ENCODE measurements at regions not wholly inside any gene's neighbourhood (a gene's known extent, or its start where the extent isn't known, plus 50 kb on each side); places are given as distances from the start of the nearest gene placed in this dataset.

DNA sequence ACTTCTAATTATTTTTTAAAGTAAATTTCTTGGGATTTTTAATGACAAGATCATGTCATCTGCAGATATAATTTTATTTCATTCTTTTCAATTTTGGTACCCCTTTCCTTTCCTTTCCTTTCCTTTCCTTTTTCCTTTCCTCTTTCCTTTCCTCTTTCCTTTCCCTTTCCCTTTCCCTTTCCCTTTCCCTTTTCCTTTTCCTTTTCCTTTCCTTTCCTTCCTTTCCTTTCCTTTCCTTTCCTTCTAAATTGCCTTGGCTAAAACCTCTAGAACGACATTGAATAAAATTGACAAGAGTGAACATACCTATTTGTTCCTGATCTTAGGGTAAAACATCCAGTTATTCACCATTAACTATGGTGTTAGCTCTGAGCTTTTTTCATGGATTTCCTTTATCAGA, 334.1 kb downstream of the NDFIP2 start:
- TF ChIP-seq, protein P1, sequence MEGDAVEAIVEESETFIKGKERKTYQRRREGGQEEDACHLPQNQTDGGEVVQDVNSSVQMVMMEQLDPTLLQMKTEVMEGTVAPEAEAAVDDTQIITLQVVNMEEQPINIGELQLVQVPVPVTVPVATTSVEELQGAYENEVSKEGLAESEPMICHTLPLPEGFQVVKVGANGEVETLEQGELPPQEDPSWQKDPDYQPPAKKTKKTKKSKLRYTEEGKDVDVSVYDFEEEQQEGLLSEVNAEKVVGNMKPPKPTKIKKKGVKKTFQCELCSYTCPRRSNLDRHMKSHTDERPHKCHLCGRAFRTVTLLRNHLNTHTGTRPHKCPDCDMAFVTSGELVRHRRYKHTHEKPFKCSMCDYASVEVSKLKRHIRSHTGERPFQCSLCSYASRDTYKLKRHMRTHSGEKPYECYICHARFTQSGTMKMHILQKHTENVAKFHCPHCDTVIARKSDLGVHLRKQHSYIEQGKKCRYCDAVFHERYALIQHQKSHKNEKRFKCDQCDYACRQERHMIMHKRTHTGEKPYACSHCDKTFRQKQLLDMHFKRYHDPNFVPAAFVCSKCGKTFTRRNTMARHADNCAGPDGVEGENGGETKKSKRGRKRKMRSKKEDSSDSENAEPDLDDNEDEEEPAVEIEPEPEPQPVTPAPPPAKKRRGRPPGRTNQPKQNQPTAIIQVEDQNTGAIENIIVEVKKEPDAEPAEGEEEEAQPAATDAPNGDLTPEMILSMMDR (conservative IDR thresholded peaks at IDR 0.05; ENCODE audit: low read depth in 2 of 2), result no peak
- TF ChIP-seq EZH2 (IDR thresholded peaks at IDR 0.05; ENCODE audit: low read depth, unreplicated experiment) (no peak), CREB1 (CRISPR knock-in tag; IDR thresholded peaks at IDR 0.05; ENCODE audit: low read depth) (no peak), POLR2AphosphoS5 (IDR thresholded peaks at IDR 0.05; ENCODE audit: low read depth) (no peak), EZH2phosphoT487 (IDR thresholded peaks at IDR 0.05; ENCODE audit: unreplicated experiment) (no peak), JUNB (IDR thresholded peaks at IDR 0.05; ENCODE audit: unreplicated experiment) (no peak), STAT1 (IDR thresholded peaks at IDR 0.05; ENCODE audit: unreplicated experiment) (no peak)
- TF ChIP-seq, protein P2, sequence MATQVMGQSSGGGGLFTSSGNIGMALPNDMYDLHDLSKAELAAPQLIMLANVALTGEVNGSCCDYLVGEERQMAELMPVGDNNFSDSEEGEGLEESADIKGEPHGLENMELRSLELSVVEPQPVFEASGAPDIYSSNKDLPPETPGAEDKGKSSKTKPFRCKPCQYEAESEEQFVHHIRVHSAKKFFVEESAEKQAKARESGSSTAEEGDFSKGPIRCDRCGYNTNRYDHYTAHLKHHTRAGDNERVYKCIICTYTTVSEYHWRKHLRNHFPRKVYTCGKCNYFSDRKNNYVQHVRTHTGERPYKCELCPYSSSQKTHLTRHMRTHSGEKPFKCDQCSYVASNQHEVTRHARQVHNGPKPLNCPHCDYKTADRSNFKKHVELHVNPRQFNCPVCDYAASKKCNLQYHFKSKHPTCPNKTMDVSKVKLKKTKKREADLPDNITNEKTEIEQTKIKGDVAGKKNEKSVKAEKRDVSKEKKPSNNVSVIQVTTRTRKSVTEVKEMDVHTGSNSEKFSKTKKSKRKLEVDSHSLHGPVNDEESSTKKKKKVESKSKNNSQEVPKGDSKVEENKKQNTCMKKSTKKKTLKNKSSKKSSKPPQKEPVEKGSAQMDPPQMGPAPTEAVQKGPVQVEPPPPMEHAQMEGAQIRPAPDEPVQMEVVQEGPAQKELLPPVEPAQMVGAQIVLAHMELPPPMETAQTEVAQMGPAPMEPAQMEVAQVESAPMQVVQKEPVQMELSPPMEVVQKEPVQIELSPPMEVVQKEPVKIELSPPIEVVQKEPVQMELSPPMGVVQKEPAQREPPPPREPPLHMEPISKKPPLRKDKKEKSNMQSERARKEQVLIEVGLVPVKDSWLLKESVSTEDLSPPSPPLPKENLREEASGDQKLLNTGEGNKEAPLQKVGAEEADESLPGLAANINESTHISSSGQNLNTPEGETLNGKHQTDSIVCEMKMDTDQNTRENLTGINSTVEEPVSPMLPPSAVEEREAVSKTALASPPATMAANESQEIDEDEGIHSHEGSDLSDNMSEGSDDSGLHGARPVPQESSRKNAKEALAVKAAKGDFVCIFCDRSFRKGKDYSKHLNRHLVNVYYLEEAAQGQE (IDR thresholded peaks at IDR 0.05; ENCODE audit: unreplicated experiment), result no peak
- TF ChIP-seq, protein P3, sequence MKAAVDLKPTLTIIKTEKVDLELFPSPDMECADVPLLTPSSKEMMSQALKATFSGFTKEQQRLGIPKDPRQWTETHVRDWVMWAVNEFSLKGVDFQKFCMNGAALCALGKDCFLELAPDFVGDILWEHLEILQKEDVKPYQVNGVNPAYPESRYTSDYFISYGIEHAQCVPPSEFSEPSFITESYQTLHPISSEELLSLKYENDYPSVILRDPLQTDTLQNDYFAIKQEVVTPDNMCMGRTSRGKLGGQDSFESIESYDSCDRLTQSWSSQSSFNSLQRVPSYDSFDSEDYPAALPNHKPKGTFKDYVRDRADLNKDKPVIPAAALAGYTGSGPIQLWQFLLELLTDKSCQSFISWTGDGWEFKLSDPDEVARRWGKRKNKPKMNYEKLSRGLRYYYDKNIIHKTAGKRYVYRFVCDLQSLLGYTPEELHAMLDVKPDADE (IDR thresholded peaks at IDR 0.05), result no peak
- TF ChIP-seq, protein P4, sequence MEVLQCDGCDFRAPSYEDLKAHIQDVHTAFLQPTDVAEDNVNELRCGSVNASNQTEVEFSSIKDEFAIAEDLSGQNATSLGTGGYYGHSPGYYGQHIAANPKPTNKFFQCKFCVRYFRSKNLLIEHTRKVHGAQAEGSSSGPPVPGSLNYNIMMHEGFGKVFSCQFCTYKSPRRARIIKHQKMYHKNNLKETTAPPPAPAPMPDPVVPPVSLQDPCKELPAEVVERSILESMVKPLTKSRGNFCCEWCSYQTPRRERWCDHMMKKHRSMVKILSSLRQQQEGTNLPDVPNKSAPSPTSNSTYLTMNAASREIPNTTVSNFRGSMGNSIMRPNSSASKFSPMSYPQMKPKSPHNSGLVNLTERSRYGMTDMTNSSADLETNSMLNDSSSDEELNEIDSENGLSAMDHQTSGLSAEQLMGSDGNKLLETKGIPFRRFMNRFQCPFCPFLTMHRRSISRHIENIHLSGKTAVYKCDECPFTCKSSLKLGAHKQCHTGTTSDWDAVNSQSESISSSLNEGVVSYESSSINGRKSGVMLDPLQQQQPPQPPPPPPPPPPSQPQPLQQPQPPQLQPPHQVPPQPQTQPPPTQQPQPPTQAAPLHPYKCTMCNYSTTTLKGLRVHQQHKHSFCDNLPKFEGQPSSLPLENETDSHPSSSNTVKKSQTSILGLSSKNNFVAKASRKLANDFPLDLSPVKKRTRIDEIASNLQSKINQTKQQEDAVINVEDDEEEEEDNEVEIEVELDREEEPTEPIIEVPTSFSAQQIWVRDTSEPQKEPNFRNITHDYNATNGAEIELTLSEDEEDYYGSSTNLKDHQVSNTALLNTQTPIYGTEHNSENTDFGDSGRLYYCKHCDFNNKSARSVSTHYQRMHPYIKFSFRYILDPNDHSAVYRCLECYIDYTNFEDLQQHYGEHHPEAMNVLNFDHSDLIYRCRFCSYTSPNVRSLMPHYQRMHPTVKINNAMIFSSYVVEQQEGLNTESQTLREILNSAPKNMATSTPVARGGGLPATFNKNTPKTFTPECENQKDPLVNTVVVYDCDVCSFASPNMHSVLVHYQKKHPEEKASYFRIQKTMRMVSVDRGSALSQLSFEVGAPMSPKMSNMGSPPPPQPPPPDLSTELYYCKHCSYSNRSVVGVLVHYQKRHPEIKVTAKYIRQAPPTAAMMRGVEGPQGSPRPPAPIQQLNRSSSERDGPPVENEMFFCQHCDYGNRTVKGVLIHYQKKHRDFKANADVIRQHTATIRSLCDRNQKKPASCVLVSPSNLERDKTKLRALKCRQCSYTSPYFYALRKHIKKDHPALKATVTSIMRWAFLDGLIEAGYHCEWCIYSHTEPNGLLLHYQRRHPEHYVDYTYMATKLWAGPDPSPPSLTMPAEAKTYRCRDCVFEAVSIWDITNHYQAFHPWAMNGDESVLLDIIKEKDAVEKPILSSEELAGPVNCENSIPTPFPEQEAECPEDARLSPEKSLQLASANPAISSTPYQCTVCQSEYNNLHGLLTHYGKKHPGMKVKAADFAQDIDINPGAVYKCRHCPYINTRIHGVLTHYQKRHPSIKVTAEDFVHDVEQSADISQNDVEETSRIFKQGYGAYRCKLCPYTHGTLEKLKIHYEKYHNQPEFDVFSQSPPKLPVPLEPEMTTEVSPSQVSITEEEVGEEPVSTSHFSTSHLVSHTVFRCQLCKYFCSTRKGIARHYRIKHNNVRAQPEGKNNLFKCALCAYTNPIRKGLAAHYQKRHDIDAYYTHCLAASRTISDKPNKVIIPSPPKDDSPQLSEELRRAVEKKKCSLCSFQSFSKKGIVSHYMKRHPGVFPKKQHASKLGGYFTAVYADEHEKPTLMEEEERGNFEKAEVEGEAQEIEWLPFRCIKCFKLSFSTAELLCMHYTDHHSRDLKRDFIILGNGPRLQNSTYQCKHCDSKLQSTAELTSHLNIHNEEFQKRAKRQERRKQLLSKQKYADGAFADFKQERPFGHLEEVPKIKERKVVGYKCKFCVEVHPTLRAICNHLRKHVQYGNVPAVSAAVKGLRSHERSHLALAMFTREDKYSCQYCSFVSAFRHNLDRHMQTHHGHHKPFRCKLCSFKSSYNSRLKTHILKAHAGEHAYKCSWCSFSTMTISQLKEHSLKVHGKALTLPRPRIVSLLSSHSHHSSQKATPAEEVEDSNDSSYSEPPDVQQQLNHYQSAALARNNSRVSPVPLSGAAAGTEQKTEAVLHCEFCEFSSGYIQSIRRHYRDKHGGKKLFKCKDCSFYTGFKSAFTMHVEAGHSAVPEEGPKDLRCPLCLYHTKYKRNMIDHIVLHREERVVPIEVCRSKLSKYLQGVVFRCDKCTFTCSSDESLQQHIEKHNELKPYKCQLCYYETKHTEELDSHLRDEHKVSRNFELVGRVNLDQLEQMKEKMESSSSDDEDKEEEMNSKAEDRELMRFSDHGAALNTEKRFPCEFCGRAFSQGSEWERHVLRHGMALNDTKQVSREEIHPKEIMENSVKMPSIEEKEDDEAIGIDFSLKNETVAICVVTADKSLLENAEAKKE (CRISPR knock-in tag; IDR thresholded peaks at IDR 0.05), result no peak

All from GM23338 (cell line).